Heart left ventricle (tissue), 16 donors: ENCODE measurements at regions not wholly inside any gene's neighbourhood (a gene's known extent, or its start where the extent isn't known, plus 50 kb on each side); places are given as distances from the start of the nearest gene placed in this dataset.

Source experiments
- ATAC-seq, 4 donors: fragments of 200-7000 bp; cut with Tn5 transposase; one replicate each; pipeline ENCODE4 v1.9.1; 2020 to 2022; ENCODE audit warnings: moderate library complexity in 4 of 4, mild to moderate bottlenecking in 3 of 4, moderate number of reproducible peaks in 1 of 4
- DNase-seq, 5 donors: peaks; one replicate each; pipeline ENCODE4 v3.0.0-alpha.2; 2020
- H3K27ac ChIP-seq, 12 donors: fragments of 200-600 bp; sonication (generic) in 4 of 12; one replicate each; pipeline versions ENCODE4 v1.5.0 to v1.8.0; 2016 to 2022; ENCODE audit warnings: mild to moderate bottlenecking in 2 of 12
- H3K27me3 ChIP-seq, 9 donors: fragments of 200-600 bp; sonication (generic) in 2 of 9; one replicate each; pipeline versions ENCODE4 v1.5.1 to v1.8.0; 2016 to 2022; ENCODE audit warnings: mild to moderate bottlenecking in 3 of 9
- H3K36me3 ChIP-seq, 9 donors: fragments of 200-600 bp; sonication (generic) in 2 of 9; one replicate each; pipeline versions ENCODE4 v1.5.0 to v1.8.0; 2018 to 2022; ENCODE audit warnings: mild to moderate bottlenecking in 2 of 9
- H3K4me1 ChIP-seq, 12 donors: fragments of 200-600 bp; sonication (generic) in 4 of 12; one replicate each; pipeline versions ENCODE4 v1.5.0 to v1.8.0; 2016 to 2022; ENCODE audit warnings: mild to moderate bottlenecking in 3 of 12
- H3K4me3 ChIP-seq, 12 donors: fragments of 200-600 bp; sonication (generic) in 4 of 12; one replicate each; pipeline versions ENCODE4 v1.5.0 to v1.8.0; 2017 to 2022; ENCODE audit warnings: mild to moderate bottlenecking in 9 of 12, moderate library complexity in 4 of 12
- H3K9me3 ChIP-seq, 12 donors: fragments of 200-600 bp; sonication (generic) in 4 of 12; one replicate each; pipeline versions ENCODE4 v1.5.0 to v1.8.0; 2016 to 2022; ENCODE audit warnings: mild to moderate bottlenecking in 1 of 12
- CTCF ChIP-seq, 12 donors: fragments of 200-600 bp; sonication (generic) in 4 of 12; IDR thresholded peaks; one replicate each; pipeline versions ENCODE4 v1.5.0 to v1.8.0; 2018 to 2022; ENCODE audit warnings: antibody characterized with exemption in 12 of 12, mild to moderate bottlenecking in 5 of 12
- POLR2A ChIP-seq, 2 donors: fragments of 450-650 bp; IDR thresholded peaks; one replicate each; pipeline ENCODE4 v1.6.1; 2017; ENCODE audit warnings: antibody characterized with exemption in 2 of 2, mild to moderate bottlenecking in 2 of 2, moderate library complexity in 2 of 2
- WGBS, 4 donors: extraction: QIAGEN DNeasy Blood & Tissue Kit in 2 of 4; methylation state at CpG; one replicate each; pipeline versions ENCODE4 v1.1.5 to v1.1.7; 2013 to 2018; 5-methylcytosine and 5-hydroxymethylcytosine counted together
- intact Hi-C, 10 donors: fragments of 100-400 bp; cut with DNase I; formaldehyde crosslinking; loops; one replicate each; pipeline versions ENCODE4 v1.11.1 to v1.14.2; 2022
- donor health status: ischemic (EF 13 %, LVEDD 7.1; RV severe dilation, severe dysfunction).
- donor health status: healthy with polysubstance abuse.
- donor health status: DM: no; HTN: yes; CAD: no.
- donor health status: DM: no; HTN: no; CAD: no.
- donor health status: ischemic (EF 25% LVEDD 6.9; RV normal size, moderate dysfunction).
- donor health status: ischemic (EF 25% LVEDD 5.7; RV mildly dilated, moderate dysfunction).
- donor health status: healthy.
- donor health status: DM: yes; HTN: yes; CAD: no.
- donor health status: ischemic (EF 35%, LVEDD 5.7; RV mildly dilated, moderate dysfunction).
- donor health status: nonischemic (EF 11% LVEDD 7.7; RV severe dilation, severe dysfunction).
- donor health status: DM: yes; HTN: yes; CAD: no.
- donor health status: PGD.
- donor health status: ischemic (EF 29% LVEDD 5.4; RV normal size, mild dysfunction).
- donor health status: nonischemic (EF 23%, LVEDD 6.1; RV moderate dilation, normal function).

- no peaks in the 10 kb centered on the region for H3K4me1 ChIP-seq
- no peaks in the 10 kb centered on the region for H3K36me3 ChIP-seq
- no peak for ATAC-seq
- H3K27me3 ChIP-seq: no peaks in the 10 kb centered on the region
- H3K4me3 ChIP-seq: no peak overlapping the region
- no peak overlapping the region for H3K27ac ChIP-seq
- H3K9me3 ChIP-seq: no peaks in the 10 kb centered on the region
- TF ChIP-seq POLR2A (IDR thresholded peaks at IDR 0.05) (no peak), CTCF (IDR thresholded peaks at IDR 0.05) (no peak)
- DNase-seq: no peak
- intact Hi-C loops: no loop called here
- 65 to 83% (median 81%) methylated on average over 8 to 9 of the region's 9 CpGs for WGBS, 4 donors
Observed at GRCh38 chr18:73943763-73944162, 203.9 kb downstream of the FBXO15 start.

- Histone ChIP-seq H3K4me1 (no peaks in the 10 kb centered on the region), H3K27ac (no peak overlapping the region), H3K36me3 (no peaks in the 10 kb centered on the region), H3K9me3 (no peaks in the 10 kb centered on the region), H3K4me3 (no peak overlapping the region), H3K27me3 (no peaks in the 10 kb centered on the region)
- intact Hi-C loops: no loop called here
- no peak for TF ChIP-seq POLR2A (IDR thresholded peaks at IDR 0.05)
- no peak for TF ChIP-seq CTCF (IDR thresholded peaks at IDR 0.05)
- DNase-seq: no peak
- no peak for ATAC-seq
- WGBS, 4 donors: 72 to 83% (median 73%) methylated on average over 4 of the region's 4 CpGs
Observed at GRCh38 chr18:73942956-73943355, 204.7 kb downstream of the FBXO15 start.

GRCh38 chr18:73942081-73942625 is 205.5 kb downstream of the FBXO15 start:
- ATAC-seq (no peak), DNase-seq (no peak)
- Histone ChIP-seq H3K9me3 (no peaks in the 10 kb centered on the region), H3K4me3 (no peak overlapping the region), H3K36me3 (no peaks in the 10 kb centered on the region), H3K27ac (no peak overlapping the region), H3K4me1 (no peaks in the 10 kb centered on the region), H3K27me3 (no peaks in the 10 kb centered on the region)
- WGBS, 4 donors: 69 to 79% (median 75%) methylated on average over 8 of the region's 8 CpGs
- TF ChIP-seq CTCF (IDR thresholded peaks at IDR 0.05) (no peak), POLR2A (IDR thresholded peaks at IDR 0.05) (no peak)
- intact Hi-C loops: no loop called here

GRCh38 chr18:73940721-73941120 is 206.9 kb downstream of the FBXO15 start:
- no peak for DNase-seq
- ATAC-seq: no peak
- intact Hi-C loops: no loop called here
- H3K27ac ChIP-seq: no peak overlapping the region
- no peak overlapping the region for H3K4me3 ChIP-seq
- H3K36me3 ChIP-seq: no peaks in the 10 kb centered on the region
- H3K27me3 ChIP-seq: no peaks in the 10 kb centered on the region
- WGBS, 4 donors: 56 to 69% (median 60%) methylated on average over 8 of the region's 8 CpGs
- no peaks in the 10 kb centered on the region for H3K9me3 ChIP-seq
- TF ChIP-seq POLR2A (IDR thresholded peaks at IDR 0.05) (no peak), CTCF (IDR thresholded peaks at IDR 0.05) (no peak)
- no peaks in the 10 kb centered on the region for H3K4me1 ChIP-seq
